Liver (tissue), 3 donors: ENCODE measurements at regions not wholly inside any gene's neighbourhood (a gene's known extent, or its start where the extent isn't known, plus 50 kb on each side); places are given as distances from the start of the nearest gene placed in this dataset.

Source experiments
- EGR1 ChIP-seq, 2 donors: IDR thresholded peaks; 2 replicates each; pipeline ENCODE4 v1.6.1; 2016 to 2018; ENCODE audit warnings: antibody characterized with exemption in 2 of 2, low read depth in 2 of 2
- FOXA1 ChIP-seq: IDR thresholded peaks from 2 replicates; pipeline ENCODE4 v1.6.1; 2016; ENCODE audit warnings: antibody characterized with exemption
- FOXA2 ChIP-seq: IDR thresholded peaks from 2 replicates; pipeline ENCODE4 v1.6.1; 2016; ENCODE audit warnings: antibody characterized with exemption
- JUND ChIP-seq, 2 donors: IDR thresholded peaks; 2 replicates each; pipeline ENCODE4 v1.6.1; 2016; ENCODE audit warnings: antibody characterized with exemption in 2 of 2
- NR2F2 ChIP-seq: IDR thresholded peaks from 2 replicates; pipeline ENCODE4 v1.6.1; 2016; ENCODE audit warnings: antibody characterized with exemption
- RAD21 ChIP-seq, 2 donors: IDR thresholded peaks; 2 replicates each; pipeline ENCODE4 v1.6.1; 2016; ENCODE audit warnings: antibody characterized with exemption in 2 of 2, mild to moderate bottlenecking in 2 of 2
- REST ChIP-seq: IDR thresholded peaks from 2 replicates; pipeline ENCODE4 v1.6.1; 2016; ENCODE audit warnings: antibody characterized with exemption, mild to moderate bottlenecking
- SP1 ChIP-seq: IDR thresholded peaks from 2 replicates; pipeline ENCODE4 v1.6.1; 2018; ENCODE audit warnings: antibody characterized with exemption, mild to moderate bottlenecking
- TAF1 ChIP-seq: conservative IDR thresholded peaks from 2 replicates; pipeline ENCODE4 v1.6.1; 2016; ENCODE audit warnings: antibody characterized with exemption, mild to moderate bottlenecking
- TF ChIP-seq, protein P1 (sequence below): fragments of 150-350 bp; IDR thresholded peaks from 2 replicates; pipeline ENCODE4 v1.5.1; 2017; ENCODE audit warnings: improper control_type of control experiment, low read depth, low read length; ENCODE audit not compliant: missing input control
- TF ChIP-seq, protein P2 (sequence below): IDR thresholded peaks from 2 replicates; pipeline ENCODE4 v1.6.1; 2016; ENCODE audit warnings: antibody characterized with exemption
- donor health status: healthy.
- donor health status: healthy.

DNA sequence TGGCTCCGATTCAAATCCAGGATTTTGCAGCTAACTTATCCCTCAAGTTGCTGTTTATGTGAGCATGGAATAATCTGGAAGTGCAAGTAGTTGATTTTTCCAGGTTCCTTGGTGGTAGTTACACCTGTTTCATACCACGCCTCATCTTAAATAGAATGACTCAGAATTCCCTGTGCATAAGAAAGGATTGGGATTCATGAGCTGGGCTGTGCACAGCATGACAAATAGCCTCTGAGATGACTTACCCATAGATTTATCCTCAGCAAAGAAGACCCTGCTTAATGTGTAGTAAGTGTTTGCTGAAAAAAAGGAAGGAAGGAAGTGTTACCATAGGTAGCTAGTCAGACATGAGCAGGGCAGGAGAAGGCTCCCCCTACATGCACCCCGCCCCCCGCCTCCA, 777.7 kb upstream of the ADGRL3 start:
- TF ChIP-seq, protein P1, sequence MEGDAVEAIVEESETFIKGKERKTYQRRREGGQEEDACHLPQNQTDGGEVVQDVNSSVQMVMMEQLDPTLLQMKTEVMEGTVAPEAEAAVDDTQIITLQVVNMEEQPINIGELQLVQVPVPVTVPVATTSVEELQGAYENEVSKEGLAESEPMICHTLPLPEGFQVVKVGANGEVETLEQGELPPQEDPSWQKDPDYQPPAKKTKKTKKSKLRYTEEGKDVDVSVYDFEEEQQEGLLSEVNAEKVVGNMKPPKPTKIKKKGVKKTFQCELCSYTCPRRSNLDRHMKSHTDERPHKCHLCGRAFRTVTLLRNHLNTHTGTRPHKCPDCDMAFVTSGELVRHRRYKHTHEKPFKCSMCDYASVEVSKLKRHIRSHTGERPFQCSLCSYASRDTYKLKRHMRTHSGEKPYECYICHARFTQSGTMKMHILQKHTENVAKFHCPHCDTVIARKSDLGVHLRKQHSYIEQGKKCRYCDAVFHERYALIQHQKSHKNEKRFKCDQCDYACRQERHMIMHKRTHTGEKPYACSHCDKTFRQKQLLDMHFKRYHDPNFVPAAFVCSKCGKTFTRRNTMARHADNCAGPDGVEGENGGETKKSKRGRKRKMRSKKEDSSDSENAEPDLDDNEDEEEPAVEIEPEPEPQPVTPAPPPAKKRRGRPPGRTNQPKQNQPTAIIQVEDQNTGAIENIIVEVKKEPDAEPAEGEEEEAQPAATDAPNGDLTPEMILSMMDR, result no peak
- TF ChIP-seq TAF1, result no peak
- no peak for TF ChIP-seq REST
- TF ChIP-seq SP1, result no peak
- no peak for TF ChIP-seq RAD21 (IDR thresholded peaks at IDR 0.05)
- TF ChIP-seq FOXA1, result no peak
- TF ChIP-seq, protein P2, sequence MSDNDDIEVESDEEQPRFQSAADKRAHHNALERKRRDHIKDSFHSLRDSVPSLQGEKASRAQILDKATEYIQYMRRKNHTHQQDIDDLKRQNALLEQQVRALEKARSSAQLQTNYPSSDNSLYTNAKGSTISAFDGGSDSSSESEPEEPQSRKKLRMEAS, result no peak
- no peak for TF ChIP-seq JUND (IDR thresholded peaks at IDR 0.05)
- no peak for TF ChIP-seq EGR1 (IDR thresholded peaks at IDR 0.05; ENCODE audit: low read depth in 2 of 2)
- no peak for TF ChIP-seq FOXA2
- TF ChIP-seq NR2F2, result no peak
